ENCODE measurements at regions not wholly inside any gene's neighbourhood (a gene's known extent, or its start where the extent isn't known, plus 50 kb on each side); places are given as distances from the start of the nearest gene placed in this dataset.
"Not testable (repeated sequence)": the region's sequence is repeated elsewhere in the genome, so short reads cannot be mapped to it uniquely, and the experiment has no call there.

DNA sequence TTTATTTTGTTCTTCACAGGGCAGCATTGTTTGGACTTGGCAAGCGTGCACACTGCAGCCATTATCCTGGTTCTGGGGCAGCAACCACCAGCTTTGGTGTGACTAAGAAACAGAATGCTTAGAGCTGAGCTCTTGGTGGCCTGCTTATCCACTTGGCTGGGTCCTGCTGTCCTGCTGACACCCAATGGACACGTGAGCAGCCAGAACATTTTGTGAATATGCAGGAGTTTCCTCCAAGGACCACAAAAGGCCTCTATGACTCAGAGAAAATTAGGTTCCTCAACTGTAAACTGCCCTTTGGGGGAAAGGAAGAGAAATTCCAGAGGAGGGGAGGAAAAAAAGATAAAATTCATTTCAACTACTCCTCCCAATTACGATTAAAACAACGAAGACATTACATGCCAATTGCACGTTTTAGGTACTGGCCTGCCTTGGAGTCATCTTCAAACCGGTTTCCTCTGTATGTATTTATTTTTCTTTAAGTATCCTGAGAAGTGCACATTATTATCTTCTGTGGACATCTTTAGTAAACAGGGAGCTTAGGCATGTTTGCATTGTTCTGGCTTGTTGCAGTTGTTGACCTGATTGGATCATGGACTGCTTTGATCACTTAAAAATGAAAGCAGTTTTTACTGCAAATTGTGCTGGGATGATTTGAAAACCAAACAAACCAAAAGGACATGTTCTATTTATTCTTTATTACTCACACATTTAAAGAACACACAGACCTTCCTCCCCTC is 82.3 kb upstream of the TLE4 start:
- TF ChIP-seq EZH2 (IDR thresholded peaks at IDR 0.05; ENCODE audit: borderline replicate concordance, low read depth, low read length, poor library complexity, severe bottlenecking), result no peak
- TF ChIP-seq, protein P1, sequence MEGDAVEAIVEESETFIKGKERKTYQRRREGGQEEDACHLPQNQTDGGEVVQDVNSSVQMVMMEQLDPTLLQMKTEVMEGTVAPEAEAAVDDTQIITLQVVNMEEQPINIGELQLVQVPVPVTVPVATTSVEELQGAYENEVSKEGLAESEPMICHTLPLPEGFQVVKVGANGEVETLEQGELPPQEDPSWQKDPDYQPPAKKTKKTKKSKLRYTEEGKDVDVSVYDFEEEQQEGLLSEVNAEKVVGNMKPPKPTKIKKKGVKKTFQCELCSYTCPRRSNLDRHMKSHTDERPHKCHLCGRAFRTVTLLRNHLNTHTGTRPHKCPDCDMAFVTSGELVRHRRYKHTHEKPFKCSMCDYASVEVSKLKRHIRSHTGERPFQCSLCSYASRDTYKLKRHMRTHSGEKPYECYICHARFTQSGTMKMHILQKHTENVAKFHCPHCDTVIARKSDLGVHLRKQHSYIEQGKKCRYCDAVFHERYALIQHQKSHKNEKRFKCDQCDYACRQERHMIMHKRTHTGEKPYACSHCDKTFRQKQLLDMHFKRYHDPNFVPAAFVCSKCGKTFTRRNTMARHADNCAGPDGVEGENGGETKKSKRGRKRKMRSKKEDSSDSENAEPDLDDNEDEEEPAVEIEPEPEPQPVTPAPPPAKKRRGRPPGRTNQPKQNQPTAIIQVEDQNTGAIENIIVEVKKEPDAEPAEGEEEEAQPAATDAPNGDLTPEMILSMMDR (conservative IDR thresholded peaks at IDR 0.05; ENCODE audit: low read depth, low read length), result no peak
- no TSS peak for BruUV-seq (replicated peaks)
- no peak overlapping the region for H3K4me3 ChIP-seq (ENCODE audit: low read depth, low read length, poor library complexity, severe bottlenecking)
- H3K9me3 ChIP-seq (ENCODE audit: low read depth, low read length, poor library complexity, severe bottlenecking), result no peaks in the 10 kb centered on the region
- no peak for DNase-seq (ENCODE audit: low spot score)
- no peaks in the 10 kb centered on the region for H3K36me3 ChIP-seq (ENCODE audit: insufficient read depth, low read length, poor library complexity, severe bottlenecking)
- no peaks in the 10 kb centered on the region for H3K27me3 ChIP-seq (replicated peaks; ENCODE audit: insufficient read depth, low read depth, low read length, poor library complexity)
- no peaks in the 10 kb centered on the region for H3K4me1 ChIP-seq (ENCODE audit: insufficient read depth, low read length, poor library complexity, severe bottlenecking)
- CTCF ChIA-PET, result no interaction called here
- intact Hi-C loops (cut with micrococcal nuclease; ENCODE audit: unreplicated experiment), result no loop called here
- no peak overlapping the region for H3K27ac ChIP-seq (ENCODE audit: low read depth, low read length, poor library complexity, severe bottlenecking)
- POLR2A ChIA-PET (ENCODE audit: low non-redundant PET), result no interaction called here

DNA sequence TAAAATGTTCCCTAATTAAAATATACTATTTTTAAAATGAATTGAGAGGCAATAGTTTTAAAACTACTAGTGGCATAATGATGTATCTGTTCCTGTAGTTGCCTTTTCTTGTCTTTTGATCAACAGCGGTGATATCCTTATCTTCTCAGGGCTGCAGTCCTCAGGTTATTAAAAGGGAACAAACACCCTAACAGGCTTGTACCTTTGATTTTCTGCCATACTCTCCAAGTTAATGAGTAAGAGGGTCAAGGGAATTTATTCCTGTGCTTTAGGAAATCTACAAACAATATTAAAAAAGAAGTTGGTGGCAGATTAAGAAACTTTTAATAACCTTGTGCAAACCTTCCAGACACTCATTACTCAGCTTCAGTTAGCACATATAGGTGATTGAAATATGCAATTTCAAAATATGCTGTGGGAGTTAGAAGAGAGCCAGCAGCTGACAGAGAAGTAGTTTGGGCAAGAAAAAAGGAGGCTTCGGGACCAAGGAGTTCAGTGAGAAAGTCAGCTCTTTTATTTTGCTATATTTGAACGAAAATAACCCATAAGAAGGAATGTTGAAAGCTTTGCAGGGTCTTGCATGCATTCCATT is 81.0 kb upstream of the TLE4 start:
- Histone ChIP-seq H3K27me3 (replicated peaks; ENCODE audit: insufficient read depth, low read depth, low read length, poor library complexity) (no peaks in the 10 kb centered on the region), H3K4me3 (ENCODE audit: low read depth, low read length, poor library complexity, severe bottlenecking) (no peak overlapping the region), H3K36me3 (ENCODE audit: insufficient read depth, low read length, poor library complexity, severe bottlenecking) (no peaks in the 10 kb centered on the region), H3K9me3 (ENCODE audit: low read depth, low read length, poor library complexity, severe bottlenecking) (no peaks in the 10 kb centered on the region), H3K27ac (ENCODE audit: low read depth, low read length, poor library complexity, severe bottlenecking) (no peak overlapping the region), H3K4me1 (ENCODE audit: insufficient read depth, low read length, poor library complexity, severe bottlenecking) (no peaks in the 10 kb centered on the region)
- DNase-seq (ENCODE audit: low spot score), result no peak
- intact Hi-C loops (cut with micrococcal nuclease; ENCODE audit: unreplicated experiment), result no loop called here
- no peak for TF ChIP-seq EZH2 (IDR thresholded peaks at IDR 0.05; ENCODE audit: borderline replicate concordance, low read depth, low read length, poor library complexity, severe bottlenecking)
- TF ChIP-seq, protein P1 (conservative IDR thresholded peaks at IDR 0.05; ENCODE audit: low read depth, low read length), result no peak
- CTCF ChIA-PET, result no interaction called here
- no TSS peak for BruUV-seq (replicated peaks)
- POLR2A ChIA-PET (ENCODE audit: low non-redundant PET), result no interaction called here

DNA sequence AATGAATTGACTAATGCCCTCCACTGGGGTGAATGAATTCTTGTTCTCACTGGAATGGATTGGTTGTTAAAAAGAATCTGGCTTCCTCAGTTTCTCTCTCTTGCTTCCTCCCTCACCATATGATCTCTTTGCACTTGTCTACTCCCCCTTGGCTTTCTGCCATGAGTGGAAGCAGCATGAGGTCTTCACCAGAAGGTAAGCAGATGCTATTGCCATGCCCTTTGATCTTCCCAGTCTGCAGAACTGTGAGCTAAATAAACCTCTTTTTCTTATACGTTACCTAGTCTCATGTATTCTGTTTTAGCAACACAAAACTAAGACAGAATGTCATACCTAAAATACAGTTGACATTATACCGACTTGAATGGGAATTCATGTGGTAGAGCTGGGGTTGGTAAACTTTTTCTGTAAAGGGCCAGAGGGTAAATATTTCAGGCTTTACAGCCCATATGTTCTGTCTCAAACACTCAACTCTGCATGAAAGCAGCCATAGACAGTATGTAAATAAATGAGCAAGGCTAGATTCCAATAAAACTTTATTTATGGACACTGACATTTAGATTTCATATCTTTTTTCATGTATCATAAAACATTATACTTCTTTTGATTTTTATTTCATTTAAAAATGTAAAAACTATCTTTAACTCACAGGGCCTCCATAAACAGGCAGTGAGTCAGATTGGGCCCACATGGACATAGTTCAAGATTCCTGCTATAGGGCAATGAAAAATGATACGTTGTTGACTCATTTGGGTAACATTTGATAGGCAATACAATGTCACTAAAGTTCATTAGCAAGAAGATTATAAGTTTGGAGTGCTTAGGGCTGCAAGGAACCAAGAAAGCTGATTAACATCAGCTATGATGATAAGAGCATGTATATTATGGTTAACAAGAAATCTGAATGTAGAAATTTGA is 79.4 kb upstream of the TLE4 start:
- CTCF ChIA-PET, result no interaction called here
- Histone ChIP-seq H3K27me3 (replicated peaks; ENCODE audit: insufficient read depth, low read depth, low read length, poor library complexity) (no peaks in the 10 kb centered on the region), H3K9me3 (ENCODE audit: low read depth, low read length, poor library complexity, severe bottlenecking) (no peaks in the 10 kb centered on the region), H3K27ac (ENCODE audit: low read depth, low read length, poor library complexity, severe bottlenecking) (no peak overlapping the region), H3K4me1 (ENCODE audit: insufficient read depth, low read length, poor library complexity, severe bottlenecking) (no peaks in the 10 kb centered on the region), H3K4me3 (ENCODE audit: low read depth, low read length, poor library complexity, severe bottlenecking) (no peak overlapping the region), H3K36me3 (ENCODE audit: insufficient read depth, low read length, poor library complexity, severe bottlenecking) (no peaks in the 10 kb centered on the region)
- BruUV-seq (replicated peaks), result no TSS peak
- POLR2A ChIA-PET (ENCODE audit: low non-redundant PET), result no interaction called here
- intact Hi-C loops (cut with micrococcal nuclease; ENCODE audit: unreplicated experiment), result no loop called here
- TF ChIP-seq, protein P1 (conservative IDR thresholded peaks at IDR 0.05; ENCODE audit: low read depth, low read length), result no peak
- TF ChIP-seq EZH2 (IDR thresholded peaks at IDR 0.05; ENCODE audit: borderline replicate concordance, low read depth, low read length, poor library complexity, severe bottlenecking), result no peak
- DNase-seq (ENCODE audit: low spot score), result no peak

DNA sequence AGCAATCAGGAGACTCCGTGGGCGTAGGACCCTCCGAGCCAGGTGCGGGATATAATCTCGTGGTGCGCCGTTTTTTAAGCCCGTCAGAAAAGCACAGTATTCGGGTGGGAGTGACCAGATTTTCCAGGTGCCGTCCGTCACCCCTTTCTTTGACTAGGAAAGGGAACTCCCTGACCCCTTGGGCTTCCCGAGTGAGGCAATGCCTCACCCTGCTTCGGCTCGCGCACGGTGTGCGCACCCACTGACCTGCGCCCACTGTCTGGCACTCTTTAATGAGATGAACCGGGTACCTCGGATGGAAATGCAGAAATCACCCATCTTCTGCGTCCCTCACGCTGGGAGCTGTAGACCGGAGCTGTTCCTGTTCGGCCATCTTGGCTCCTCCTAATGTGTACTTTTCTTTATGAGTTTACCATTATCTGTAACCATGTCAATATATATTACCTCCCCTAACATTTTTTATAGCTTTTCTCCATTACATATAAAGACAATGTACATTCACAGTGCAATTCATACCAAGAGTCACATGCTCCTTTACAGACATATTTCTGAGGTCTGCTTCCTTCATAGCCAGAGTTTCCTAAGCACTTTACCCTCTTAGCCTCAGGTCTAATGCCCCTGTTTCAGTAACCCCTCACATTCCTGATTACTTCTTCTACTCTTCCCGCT is 71.4 kb upstream of the TLE4 start:
- CTCF ChIA-PET; intact Hi-C loops (cut with micrococcal nuclease; ENCODE audit: unreplicated experiment); H3K4me1 ChIP-seq (ENCODE audit: insufficient read depth, low read length, poor library complexity, severe bottlenecking); H3K4me3 ChIP-seq (ENCODE audit: low read depth, low read length, poor library complexity, severe bottlenecking); H3K9me3 ChIP-seq (ENCODE audit: low read depth, low read length, poor library complexity, severe bottlenecking); H3K36me3 ChIP-seq (ENCODE audit: insufficient read depth, low read length, poor library complexity, severe bottlenecking); POLR2A ChIA-PET (ENCODE audit: low non-redundant PET); H3K27ac ChIP-seq (ENCODE audit: low read depth, low read length, poor library complexity, severe bottlenecking); H3K27me3 ChIP-seq (replicated peaks; ENCODE audit: insufficient read depth, low read depth, low read length, poor library complexity); BruUV-seq (replicated peaks); DNase-seq (ENCODE audit: low spot score): not testable (repeated sequence)

Measured in A673 (cell line).